ENCODE measurements at regions not wholly inside any gene's neighbourhood (a gene's known extent, or its start where the extent isn't known, plus 50 kb on each side); places are given as distances from the start of the nearest gene placed in this dataset.

DNA sequence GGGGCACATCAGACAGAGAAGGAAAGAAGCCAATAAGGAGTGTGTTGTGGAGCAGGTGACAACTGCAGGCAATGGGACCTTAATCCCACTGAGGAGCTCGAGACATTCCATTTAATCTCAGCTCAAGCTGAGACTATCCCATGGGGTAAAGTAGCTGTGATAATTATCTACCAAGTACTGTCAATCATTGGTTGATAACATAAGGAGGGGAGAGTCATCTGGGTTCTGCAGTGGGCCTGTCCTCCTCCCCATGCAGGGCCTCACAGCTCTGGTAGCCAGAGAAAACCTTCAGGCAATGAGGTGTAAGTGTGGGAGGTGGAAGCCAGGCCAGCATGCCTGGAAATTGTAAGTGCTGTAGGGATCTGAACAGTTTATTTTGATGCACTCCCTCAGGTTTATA lies 375.0 kb upstream of the ARID1B start:
- no peaks in the 10 kb centered on the region for H4K20me1 ChIP-seq (ENCODE audit: insufficient read depth)
- no peaks in the 10 kb centered on the region for H3K9me3 ChIP-seq (ENCODE audit: low read length)
- no peaks in the 10 kb centered on the region for H3K27me3 ChIP-seq (ENCODE audit: insufficient read depth, low read depth, low read length)
- no peak overlapping the region for H3K4me2 ChIP-seq (ENCODE audit: low read length)
- no peaks in the 10 kb centered on the region for H3K9me2 ChIP-seq (ENCODE audit: insufficient read depth, low read length)
- TF ChIP-seq CTCF (IDR thresholded peaks at IDR 0.05; ENCODE audit: poor library complexity, severe bottlenecking) (no peak), MXI1 (conservative IDR thresholded peaks at IDR 0.05; ENCODE audit: poor library complexity, severe bottlenecking) (no peak), TAF1 (IDR thresholded peaks at IDR 0.05; ENCODE audit: low read depth) (no peak), RAD21 (conservative IDR thresholded peaks at IDR 0.05) (no peak), EP300 (conservative IDR thresholded peaks at IDR 0.05; ENCODE audit: poor library complexity, severe bottlenecking) (no peak), EZH2 (IDR thresholded peaks at IDR 0.05; ENCODE audit: borderline replicate concordance, insufficient read depth, low read length, poor library complexity, severe bottlenecking) (no peak), SMC3 (conservative IDR thresholded peaks at IDR 0.05; ENCODE audit: poor library complexity) (no peak), POLR2AphosphoS5 (IDR thresholded peaks at IDR 0.05) (no peak)
- TF ChIP-seq, protein P1, sequence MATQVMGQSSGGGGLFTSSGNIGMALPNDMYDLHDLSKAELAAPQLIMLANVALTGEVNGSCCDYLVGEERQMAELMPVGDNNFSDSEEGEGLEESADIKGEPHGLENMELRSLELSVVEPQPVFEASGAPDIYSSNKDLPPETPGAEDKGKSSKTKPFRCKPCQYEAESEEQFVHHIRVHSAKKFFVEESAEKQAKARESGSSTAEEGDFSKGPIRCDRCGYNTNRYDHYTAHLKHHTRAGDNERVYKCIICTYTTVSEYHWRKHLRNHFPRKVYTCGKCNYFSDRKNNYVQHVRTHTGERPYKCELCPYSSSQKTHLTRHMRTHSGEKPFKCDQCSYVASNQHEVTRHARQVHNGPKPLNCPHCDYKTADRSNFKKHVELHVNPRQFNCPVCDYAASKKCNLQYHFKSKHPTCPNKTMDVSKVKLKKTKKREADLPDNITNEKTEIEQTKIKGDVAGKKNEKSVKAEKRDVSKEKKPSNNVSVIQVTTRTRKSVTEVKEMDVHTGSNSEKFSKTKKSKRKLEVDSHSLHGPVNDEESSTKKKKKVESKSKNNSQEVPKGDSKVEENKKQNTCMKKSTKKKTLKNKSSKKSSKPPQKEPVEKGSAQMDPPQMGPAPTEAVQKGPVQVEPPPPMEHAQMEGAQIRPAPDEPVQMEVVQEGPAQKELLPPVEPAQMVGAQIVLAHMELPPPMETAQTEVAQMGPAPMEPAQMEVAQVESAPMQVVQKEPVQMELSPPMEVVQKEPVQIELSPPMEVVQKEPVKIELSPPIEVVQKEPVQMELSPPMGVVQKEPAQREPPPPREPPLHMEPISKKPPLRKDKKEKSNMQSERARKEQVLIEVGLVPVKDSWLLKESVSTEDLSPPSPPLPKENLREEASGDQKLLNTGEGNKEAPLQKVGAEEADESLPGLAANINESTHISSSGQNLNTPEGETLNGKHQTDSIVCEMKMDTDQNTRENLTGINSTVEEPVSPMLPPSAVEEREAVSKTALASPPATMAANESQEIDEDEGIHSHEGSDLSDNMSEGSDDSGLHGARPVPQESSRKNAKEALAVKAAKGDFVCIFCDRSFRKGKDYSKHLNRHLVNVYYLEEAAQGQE (IDR thresholded peaks at IDR 0.05; ENCODE audit: borderline replicate concordance): no peak
- H2AFZ ChIP-seq (ENCODE audit: low read depth, low read length): no peak overlapping the region
- no peaks in the 10 kb centered on the region for H3F3A ChIP-seq (ENCODE audit: insufficient read depth, low read length, poor library complexity, severe bottlenecking)
- H3K79me2 ChIP-seq (replicated peaks; ENCODE audit: insufficient read depth, low read length): no peaks in the 10 kb centered on the region
- H3K9ac ChIP-seq (ENCODE audit: low read length): no peak overlapping the region
- H3K27ac ChIP-seq (ENCODE audit: low read length): no peak overlapping the region
- no peak overlapping the region for H3K4me3 ChIP-seq (ENCODE audit: low read length)
- no peaks in the 10 kb centered on the region for H3K36me3 ChIP-seq (ENCODE audit: insufficient read depth, low read length)

- Histone ChIP-seq H3K27ac (ENCODE audit: low read length) (no peak overlapping the region), H2AFZ (ENCODE audit: low read depth, low read length) (no peak overlapping the region), H3K9ac (ENCODE audit: low read length) (no peak overlapping the region), H3F3A (ENCODE audit: insufficient read depth, low read length, poor library complexity, severe bottlenecking) (no peaks in the 10 kb centered on the region), H4K20me1 (ENCODE audit: insufficient read depth) (no peaks in the 10 kb centered on the region), H3K27me3 (ENCODE audit: insufficient read depth, low read depth, low read length) (no peaks in the 10 kb centered on the region), H3K4me3 (ENCODE audit: low read length) (no peak overlapping the region), H3K4me2 (ENCODE audit: low read length) (no peak overlapping the region), H3K9me3 (ENCODE audit: low read length) (no peaks in the 10 kb centered on the region), H3K9me2 (ENCODE audit: insufficient read depth, low read length) (no peaks in the 10 kb centered on the region), H3K36me3 (ENCODE audit: insufficient read depth, low read length) (no peaks in the 10 kb centered on the region), H3K79me2 (replicated peaks; ENCODE audit: insufficient read depth, low read length) (no peaks in the 10 kb centered on the region)
- TF ChIP-seq RAD21 (conservative IDR thresholded peaks at IDR 0.05) (no peak), TAF1 (IDR thresholded peaks at IDR 0.05; ENCODE audit: low read depth) (no peak), EP300 (conservative IDR thresholded peaks at IDR 0.05; ENCODE audit: poor library complexity, severe bottlenecking) (no peak), MXI1 (conservative IDR thresholded peaks at IDR 0.05; ENCODE audit: poor library complexity, severe bottlenecking) (no peak), EZH2 (IDR thresholded peaks at IDR 0.05; ENCODE audit: borderline replicate concordance, insufficient read depth, low read length, poor library complexity, severe bottlenecking) (no peak), CTCF (IDR thresholded peaks at IDR 0.05; ENCODE audit: poor library complexity, severe bottlenecking) (no peak), SMC3 (conservative IDR thresholded peaks at IDR 0.05; ENCODE audit: poor library complexity) (no peak), POLR2AphosphoS5 (IDR thresholded peaks at IDR 0.05) (no peak)
- TF ChIP-seq, protein P1 (IDR thresholded peaks at IDR 0.05; ENCODE audit: borderline replicate concordance): no peak
Observed at GRCh38 chr6:156400487-156400886, 376.7 kb upstream of the ARID1B start.

All from neural cell (in vitro differentiated cells).